GM21825 (cell line): ENCODE measurements at regions not wholly inside any gene's neighbourhood (a gene's known extent, or its start where the extent isn't known, plus 50 kb on each side); places are given as distances from the start of the nearest gene placed in this dataset.
"Not testable (repeated sequence)": the region's sequence is repeated elsewhere in the genome, so short reads cannot be mapped to it uniquely, and the experiment has no call there.

Experiments
- ATAC-seq: cut with Tn5 transposase; IDR thresholded peaks from one replicate; pipeline ENCODE4 v1.9.1; 2021; ENCODE audit warnings: mild to moderate bottlenecking, moderate library complexity; ENCODE audit not compliant: unreplicated experiment

GRCh38 chr6:9085054-9085708 lies 649.8 kb upstream of the SLC35B3 start:
- no peak for ATAC-seq

GRCh38 chr6:9083108-9083507 lies 647.8 kb upstream of the SLC35B3 start:
- ATAC-seq, result no peak

- ATAC-seq, result no peak
Measured at GRCh38 chr6:9066726-9067125, 631.4 kb upstream of the SLC35B3 start.

- no peak for ATAC-seq
Measured at GRCh38 chr6:9064156-9064555, 628.8 kb upstream of the SLC35B3 start.

GRCh38 chr6:9062596-9062995 lies 627.3 kb upstream of the SLC35B3 start:
- no peak for ATAC-seq

- ATAC-seq, result no peak
Measured at GRCh38 chr6:9057937-9058336, 622.6 kb upstream of the SLC35B3 start.

GRCh38 chr6:9056556-9056955 lies 621.2 kb upstream of the SLC35B3 start:
- no peak for ATAC-seq

GRCh38 chr6:9044426-9044825 lies 609.1 kb upstream of the SLC35B3 start:
- no peak for ATAC-seq

GRCh38 chr6:9040718-9041117 lies 605.4 kb upstream of the SLC35B3 start:
- ATAC-seq, result no peak

GRCh38 chr6:9039258-9039657 lies 603.9 kb upstream of the SLC35B3 start:
- no peak for ATAC-seq

GRCh38 chr6:9028086-9028485 lies 592.7 kb upstream of the SLC35B3 start:
- ATAC-seq, result no peak

GRCh38 chr6:9025796-9026394 lies 590.5 kb upstream of the SLC35B3 start:
- ATAC-seq, result no peak

- ATAC-seq, result no peak
Measured at GRCh38 chr6:9025228-9025627, 589.9 kb upstream of the SLC35B3 start.

- ATAC-seq, result not testable (repeated sequence)
Measured at GRCh38 chr6:9024246-9024645, 588.9 kb upstream of the SLC35B3 start.

GRCh38 chr6:9020001-9020400 lies 584.7 kb upstream of the SLC35B3 start:
- no peak for ATAC-seq

- ATAC-seq, result no peak
Measured at GRCh38 chr6:9009931-9010330, 574.6 kb upstream of the SLC35B3 start.

GRCh38 chr6:9007027-9007426 lies 571.7 kb upstream of the SLC35B3 start:
- no peak for ATAC-seq

- no peak for ATAC-seq
Measured at GRCh38 chr6:9002833-9003232, 567.5 kb upstream of the SLC35B3 start.

- no peak for ATAC-seq
Measured at GRCh38 chr6:8995156-8995555, 559.8 kb upstream of the SLC35B3 start.

GRCh38 chr6:8993111-8993510 lies 557.8 kb upstream of the SLC35B3 start:
- no peak for ATAC-seq

GRCh38 chr6:8991844-8992243 lies 556.5 kb upstream of the SLC35B3 start:
- no peak for ATAC-seq

- ATAC-seq, result no peak
Measured at GRCh38 chr6:8990075-8990474, 554.7 kb upstream of the SLC35B3 start.

- ATAC-seq, result peak; percentile 98
Measured at GRCh38 chr6:8983202-8983688, 547.9 kb upstream of the SLC35B3 start.
